ENCODE measurements at regions not wholly inside any gene's neighbourhood (a gene's known extent, or its start where the extent isn't known, plus 50 kb on each side); places are given as distances from the start of the nearest gene placed in this dataset.

GRCh38 chr13:105890509-105890908, 645.0 kb downstream of the EFNB2 start (continued):
- TF ChIP-seq ZNF157 (tag by site-specific recombination; IDR thresholded peaks at IDR 0.05), result no peak
- TF ChIP-seq ZNF514 (tag by site-specific recombination; IDR thresholded peaks at IDR 0.05), result no peak
- TF ChIP-seq ZNF350 (tag by site-specific recombination; IDR thresholded peaks at IDR 0.05), result no peak
- no peak for TF ChIP-seq ZNF521 (tag by site-specific recombination; IDR thresholded peaks at IDR 0.05)
- no peak for TF ChIP-seq ZNF341 (tag by site-specific recombination; IDR thresholded peaks at IDR 0.05; ENCODE audit: low read depth)
- no peak for TF ChIP-seq ZNF214 (tag by site-specific recombination; IDR thresholded peaks at IDR 0.05; ENCODE audit: borderline replicate concordance)
- no peak for TF ChIP-seq ZNF544 (tag by site-specific recombination; IDR thresholded peaks at IDR 0.05)
- TF ChIP-seq PRDM1 (tag by site-specific recombination; IDR thresholded peaks at IDR 0.05), result no peak
- TF ChIP-seq ZNF623 (tag by site-specific recombination; IDR thresholded peaks at IDR 0.05), result no peak
- TF ChIP-seq YY2 (tag by site-specific recombination; IDR thresholded peaks at IDR 0.05), result no peak

GRCh38 chr13:105878119-105878700, 657.3 kb downstream of the EFNB2 start:
- ChIA-PET POLR2A (no interaction called here), CTCF (no interaction called here)
- Histone ChIP-seq H3K9me3 (ENCODE audit: control insufficient read depth, insufficient read depth, low read depth, low read length) (no peaks in the 10 kb centered on the region), H3K4me1 (ENCODE audit: control insufficient read depth, insufficient read depth, low read length) (no peaks in the 10 kb centered on the region), H3K36me3 (ENCODE audit: control insufficient read depth in 2 of 2, insufficient read depth in 1 of 2, low read length in 2 of 2) (no peaks in the 10 kb centered on the region), H3K27ac (ENCODE audit: extremely low read depth, low read depth, low read length) (no peak overlapping the region), H3K4me3 (ENCODE audit: low read depth, low read length) (no peak overlapping the region)
- TF ChIP-seq ZNF707 (tag by site-specific recombination; IDR thresholded peaks at IDR 0.05) (no peak), ZNF561 (tag by site-specific recombination; IDR thresholded peaks at IDR 0.05; ENCODE audit: borderline replicate concordance) (no peak), ZNF510 (tag by site-specific recombination; IDR thresholded peaks at IDR 0.05; ENCODE audit: insufficient replicate concordance) (no peak), BCL11A (tag by site-specific recombination; IDR thresholded peaks at IDR 0.05; ENCODE audit: low read depth) (no peak), KLF7 (tag by site-specific recombination; IDR thresholded peaks at IDR 0.05; ENCODE audit: borderline replicate concordance) (no peak), ZBTB6 (tag by site-specific recombination; IDR thresholded peaks at IDR 0.05) (no peak), ZNF155 (tag by site-specific recombination; IDR thresholded peaks at IDR 0.05) (no peak), ZBTB49 (tag by site-specific recombination; IDR thresholded peaks at IDR 0.05; ENCODE audit: low read depth) (no peak), ZNF747 (tag by site-specific recombination; IDR thresholded peaks at IDR 0.05) (no peak), ZNF23 (tag by site-specific recombination; IDR thresholded peaks at IDR 0.05; ENCODE audit: borderline replicate concordance) (no peak), RBAK (tag by site-specific recombination; IDR thresholded peaks at IDR 0.05) (no peak), ZBTB44 (tag by site-specific recombination; IDR thresholded peaks at IDR 0.05) (no peak), ZNF664 (tag by site-specific recombination; IDR thresholded peaks at IDR 0.05) (no peak), ZNF132 (tag by site-specific recombination; IDR thresholded peaks at IDR 0.05; ENCODE audit: borderline replicate concordance) (no peak), ZBTB7A (tag by site-specific recombination; IDR thresholded peaks at IDR 0.05; ENCODE audit: low read depth) (no peak), MYNN (tag by site-specific recombination; IDR thresholded peaks at IDR 0.05; ENCODE audit: borderline replicate concordance) (no peak), ZNF837 (tag by site-specific recombination; IDR thresholded peaks at IDR 0.05) (no peak), ZNF112 (tag by site-specific recombination; IDR thresholded peaks at IDR 0.05) (no peak), YY1 (tag by site-specific recombination; IDR thresholded peaks at IDR 0.05) (no peak)
